ENCODE measurements at regions not wholly inside any gene's neighbourhood (a gene's known extent, or its start where the extent isn't known, plus 50 kb on each side); places are given as distances from the start of the nearest gene placed in this dataset.
"Not testable (repeated sequence)": the region's sequence is repeated elsewhere in the genome, so short reads cannot be mapped to it uniquely, and the experiment has no call there.

GRCh38 chr10:36493516-36493880, 631.9 kb upstream of the ANKRD30A start:
- DNase-seq (ENCODE audit: low spot score), result no peak

- no peak for DNase-seq (ENCODE audit: low spot score)
Observed at GRCh38 chr10:36492590-36493515, 632.5 kb upstream of the ANKRD30A start.

DNA sequence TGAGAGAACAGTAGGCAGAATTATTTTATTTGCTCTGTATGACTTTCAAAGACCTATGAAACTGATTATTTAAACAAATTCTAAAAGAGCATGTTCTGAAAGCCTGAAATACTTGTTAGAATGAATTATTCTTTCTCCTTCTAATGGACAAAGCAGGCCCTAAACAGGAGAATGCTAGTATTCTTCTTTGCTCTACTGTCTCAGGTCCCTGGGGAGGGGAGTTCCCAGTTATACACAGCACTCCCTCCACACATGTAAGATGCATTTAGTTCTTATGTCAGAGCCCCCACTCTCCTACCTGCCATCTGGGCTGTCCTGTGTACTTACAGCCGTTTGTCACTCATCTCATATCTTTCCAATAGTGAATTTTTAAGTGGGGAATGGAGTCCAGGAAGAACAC, 633.5 kb upstream of the ANKRD30A start:
- no peak for DNase-seq (ENCODE audit: low spot score)

- DNase-seq (ENCODE audit: low spot score), result no peak
Observed at GRCh38 chr10:36489611-36490228, 635.7 kb upstream of the ANKRD30A start.

DNA sequence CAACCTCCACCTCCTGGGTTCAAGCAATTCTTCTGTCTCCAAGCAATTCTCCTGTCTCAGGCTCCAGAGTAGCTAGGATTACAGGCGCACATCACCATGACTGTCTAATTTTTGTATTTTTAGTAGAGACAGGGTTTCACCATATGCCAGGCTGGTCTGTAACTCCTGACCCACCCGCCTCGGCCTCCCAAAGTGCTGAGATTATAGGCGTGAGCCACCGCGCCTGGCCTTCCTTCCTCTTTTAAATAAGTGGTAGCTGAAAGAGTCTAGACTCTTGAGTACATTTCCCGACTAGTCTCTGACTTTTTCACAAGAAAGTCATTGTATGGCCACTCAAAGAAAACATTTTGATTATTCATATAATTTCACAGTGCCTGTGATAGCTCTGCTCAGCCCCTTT, 636.2 kb upstream of the ANKRD30A start:
- DNase-seq (ENCODE audit: low spot score), result no peak

DNA sequence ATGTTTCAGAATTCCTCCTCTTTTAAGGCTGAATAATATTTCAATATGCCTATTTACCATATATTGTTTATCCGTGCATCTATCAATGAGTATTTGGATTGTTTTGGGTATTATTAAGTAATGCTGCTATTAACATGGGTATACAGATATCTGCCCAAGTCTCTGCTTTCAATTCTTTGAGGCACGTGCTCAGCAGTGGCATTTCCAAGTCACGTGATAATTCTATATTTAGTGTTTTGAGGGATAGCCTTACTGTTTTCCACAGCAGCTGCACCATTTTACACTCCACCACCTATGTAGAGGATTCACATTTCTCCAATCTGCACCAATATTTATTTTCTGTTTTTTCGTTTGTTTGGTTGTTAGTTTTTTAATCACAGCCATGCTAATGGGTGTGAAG, 636.8 kb upstream of the ANKRD30A start:
- no peak for DNase-seq (ENCODE audit: low spot score)

DNA sequence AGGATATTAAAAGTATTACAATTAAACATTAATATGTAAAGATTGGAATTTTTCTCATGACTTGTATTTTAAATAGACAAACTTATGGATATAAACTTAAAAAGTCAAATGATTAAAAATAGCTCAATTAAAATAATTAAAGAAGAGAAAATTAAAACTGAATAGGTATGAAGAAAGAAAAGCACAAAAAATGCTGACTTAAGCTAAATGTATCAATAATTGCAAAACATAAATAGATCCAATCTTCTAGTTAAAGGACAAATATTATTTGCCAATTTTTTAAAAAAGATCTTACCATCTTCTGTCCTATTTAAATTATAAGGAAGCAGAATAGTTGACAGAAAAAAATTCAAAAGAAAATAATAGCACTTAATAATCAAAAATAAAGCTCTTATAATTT, 646.3 kb upstream of the ANKRD30A start:
- DNase-seq (ENCODE audit: low spot score), result no peak

GRCh38 chr10:36476399-36476798, 649.0 kb upstream of the ANKRD30A start:
- DNase-seq (ENCODE audit: low spot score), result no peak

DNA sequence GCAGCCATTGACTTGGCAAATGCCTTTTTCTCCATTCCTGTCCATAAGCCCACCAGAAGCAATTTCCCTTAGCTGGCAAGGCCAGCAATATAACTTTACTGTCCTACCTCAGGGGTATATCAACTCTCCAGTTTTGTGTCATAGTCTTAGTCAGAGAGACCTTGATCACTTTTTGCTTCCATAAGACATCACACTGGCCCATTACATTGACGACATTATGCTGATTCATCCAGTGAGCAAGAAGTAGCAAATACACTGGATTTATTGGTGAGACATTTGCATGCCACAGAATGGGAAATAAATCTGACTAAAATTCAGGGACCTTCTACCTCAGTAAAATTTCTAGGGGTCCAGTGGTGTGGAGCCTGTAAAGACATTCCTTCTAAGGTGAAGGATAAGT, 649.7 kb upstream of the ANKRD30A start:
- DNase-seq (ENCODE audit: low spot score), result no peak

DNA sequence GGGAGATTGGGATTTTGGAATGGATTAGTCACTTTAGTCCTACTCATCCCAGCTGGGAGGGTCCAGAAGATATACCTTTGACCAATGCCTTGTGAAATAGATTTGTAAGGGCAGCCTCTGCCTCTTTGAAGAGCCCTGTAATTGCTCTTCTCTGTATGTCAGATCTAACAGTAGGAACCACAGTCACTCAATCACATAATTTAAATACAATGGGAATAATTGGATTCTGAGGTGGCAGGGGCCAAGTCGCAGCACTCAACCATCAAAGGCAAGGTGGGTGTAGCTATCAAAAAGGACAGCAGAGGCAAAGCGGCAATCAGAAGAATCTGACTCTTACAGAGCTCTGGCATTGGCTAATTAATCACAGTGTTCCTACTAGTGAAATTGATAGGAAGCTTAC, 650.9 kb upstream of the ANKRD30A start:
- no peak for DNase-seq (ENCODE audit: low spot score)

GRCh38 chr10:36473122-36473521, 652.3 kb upstream of the ANKRD30A start:
- DNase-seq (ENCODE audit: low spot score), result no peak

DNA sequence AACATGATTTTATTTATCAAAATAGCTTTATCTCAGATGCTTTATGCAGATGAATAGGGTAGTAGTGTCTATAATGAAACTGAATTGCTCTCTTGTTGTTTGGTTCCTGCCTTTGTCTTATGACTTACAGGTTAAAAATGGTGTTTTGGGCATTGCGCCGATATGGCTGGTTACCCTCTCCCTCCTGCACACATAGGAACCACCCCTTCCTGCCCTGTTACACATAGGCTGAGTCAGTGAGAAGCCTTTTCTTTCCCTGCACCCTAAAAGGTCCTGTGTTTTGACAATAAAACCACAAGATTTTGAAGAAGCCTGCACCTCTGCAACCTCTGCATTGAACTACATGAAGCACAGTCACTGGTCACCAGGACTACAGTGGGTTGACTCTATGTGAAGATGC, 655.8 kb upstream of the ANKRD30A start:
- no peak for DNase-seq (ENCODE audit: low spot score)

GRCh38 chr10:36468620-36469019, 656.8 kb upstream of the ANKRD30A start:
- DNase-seq (ENCODE audit: low spot score), result no peak

DNA sequence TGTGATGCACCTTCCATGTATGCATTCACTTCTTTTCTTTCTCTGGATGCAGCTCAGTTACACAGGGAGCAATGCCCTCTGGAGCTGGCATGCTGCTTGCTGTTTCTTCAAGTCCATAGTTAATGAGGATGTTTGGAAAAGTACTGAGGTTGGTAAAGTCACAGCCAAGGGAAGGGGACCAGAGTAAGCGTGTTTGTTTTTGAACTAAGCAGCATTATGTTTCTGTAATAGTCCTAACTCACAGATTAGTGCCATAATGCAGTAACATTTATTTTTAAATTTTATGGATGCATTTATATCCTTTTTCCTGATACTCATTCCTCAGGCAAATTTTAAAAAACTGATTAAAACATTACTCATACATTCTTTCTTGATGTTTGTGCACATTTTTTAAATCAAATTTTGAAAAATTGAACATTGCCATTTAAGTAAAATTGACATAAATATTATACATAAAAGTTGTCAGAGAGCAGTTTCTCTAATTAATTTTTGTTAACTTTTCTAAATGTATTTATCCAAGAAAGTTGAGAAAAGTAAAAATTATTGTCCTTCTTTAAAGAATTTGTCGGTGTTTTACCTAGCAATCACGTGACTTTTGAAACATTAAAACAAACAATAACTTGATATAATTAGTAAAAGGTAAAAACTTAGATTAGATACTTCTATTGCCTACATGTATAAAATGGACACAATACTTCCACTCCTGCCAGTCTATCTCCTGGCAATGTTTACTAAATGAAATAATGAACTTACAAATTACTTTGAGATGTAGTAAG, 659.6 kb upstream of the ANKRD30A start:
- DNase-seq (ENCODE audit: low spot score), result no peak

- DNase-seq (ENCODE audit: low spot score), result no peak
Observed at GRCh38 chr10:36464291-36464690, 661.1 kb upstream of the ANKRD30A start.

- DNase-seq (ENCODE audit: low spot score), result no peak
Observed at GRCh38 chr10:36463390-36463789, 662.0 kb upstream of the ANKRD30A start.

GRCh38 chr10:36462194-36462593, 663.2 kb upstream of the ANKRD30A start:
- DNase-seq (ENCODE audit: low spot score), result no peak

DNA sequence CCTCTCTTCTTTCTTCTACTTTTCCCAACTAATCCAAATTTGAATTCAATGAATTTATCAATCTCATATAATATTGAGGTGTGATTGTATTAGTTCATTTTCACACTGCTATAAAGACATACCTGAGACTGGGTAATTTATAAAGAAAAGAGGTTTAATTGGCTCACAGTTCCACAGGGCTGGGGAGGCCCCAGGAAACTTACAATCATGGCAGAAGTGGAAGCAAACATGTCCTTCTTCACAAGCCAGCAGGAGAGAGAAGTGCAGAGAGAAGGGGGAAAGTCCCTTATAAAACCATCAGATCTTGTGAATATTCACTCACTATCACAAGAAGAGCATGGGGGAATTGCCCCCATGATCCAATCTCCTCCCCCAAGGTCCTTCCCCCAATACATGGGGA, 667.0 kb upstream of the ANKRD30A start:
- not testable (repeated sequence) for DNase-seq (ENCODE audit: low spot score)

GRCh38 chr10:36457751-36458150, 667.6 kb upstream of the ANKRD30A start:
- no peak for DNase-seq (ENCODE audit: low spot score)

DNA sequence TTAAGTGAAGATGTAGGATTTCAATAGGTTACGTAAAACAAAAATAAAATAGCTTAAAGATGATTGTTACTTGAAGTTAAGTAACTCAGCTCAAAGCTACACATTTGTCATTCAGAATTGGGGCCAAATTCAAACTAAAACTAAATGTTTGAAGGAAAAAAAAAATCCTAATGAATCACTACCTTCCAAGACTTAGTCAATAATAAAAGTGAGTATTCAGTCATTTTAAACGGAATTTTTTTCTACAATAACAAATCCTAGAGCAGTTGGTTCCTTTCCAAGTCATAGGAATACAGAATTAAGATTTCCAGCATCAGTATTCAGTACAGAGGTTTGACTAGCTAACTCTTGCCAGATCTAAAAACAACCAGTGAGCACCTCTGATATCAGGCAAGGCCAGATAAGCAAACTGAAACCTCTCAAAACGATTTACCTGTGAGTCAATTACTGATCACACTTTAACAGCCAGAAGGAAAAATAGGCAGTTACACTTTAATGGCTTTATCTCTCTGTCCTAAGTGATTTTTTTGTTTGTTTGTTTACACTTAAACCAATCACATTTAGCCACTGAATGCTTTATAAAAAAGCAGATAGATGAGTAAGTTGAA, 669.8 kb upstream of the ANKRD30A start:
- no peak for DNase-seq (ENCODE audit: low spot score)

DNA sequence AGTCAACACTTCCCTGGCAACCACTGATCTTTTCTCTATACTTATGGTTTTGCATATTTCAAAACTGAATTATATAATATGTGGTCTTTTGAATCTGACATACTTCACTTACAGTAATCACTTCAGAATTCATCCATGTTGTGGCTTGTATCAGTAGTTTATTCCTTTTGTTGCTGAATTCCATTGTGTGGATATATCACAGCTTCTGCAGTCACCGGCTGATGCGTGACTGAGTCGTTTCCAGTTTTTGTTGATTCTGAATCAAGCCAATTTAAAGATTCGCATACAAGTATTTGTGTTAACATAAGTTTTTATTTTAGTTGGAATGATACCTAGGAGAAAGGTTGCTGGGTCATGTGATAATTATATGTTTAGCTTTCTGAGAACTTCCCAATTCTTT, 672.5 kb upstream of the ANKRD30A start:
- no peak for DNase-seq (ENCODE audit: low spot score)

- DNase-seq (ENCODE audit: low spot score), result no peak
Observed at GRCh38 chr10:36451391-36451970, 673.9 kb upstream of the ANKRD30A start.
